Tibial artery (tissue), 4 donors: ENCODE measurements at regions not wholly inside any gene's neighbourhood (a gene's known extent, or its start where the extent isn't known, plus 50 kb on each side); places are given as distances from the start of the nearest gene placed in this dataset.
"Not testable (repeated sequence)": the region's sequence is repeated elsewhere in the genome, so short reads cannot be mapped to it uniquely, and the experiment has no call there.

Experiments
- DNase-seq, 2 donors: peaks; one replicate each; pipeline ENCODE4 v3.0.0-alpha.2; 2019
- H3K27ac ChIP-seq, 2 donors: fragments of 200-600 bp; sonication (generic) in 1 of 2; 1 replicate in 1 of 2; 2 replicates in 1 of 2; pipeline ENCODE4 v1.5.1; 2018 to 2019; ENCODE audit warnings: mild to moderate bottlenecking in 1 of 2
- H3K27me3 ChIP-seq, 2 donors: fragments of 200-600 bp; sonication (generic) in 1 of 2; one replicate each; pipeline versions ENCODE4 v1.5.1 to v1.6.0; 2016 to 2019
- H3K36me3 ChIP-seq, 3 donors: fragments of 200-600 bp; sonication (generic) in 2 of 3; one replicate each; pipeline ENCODE4 v1.5.1; 2016 to 2019; ENCODE audit warnings: mild to moderate bottlenecking in 2 of 3
- H3K4me1 ChIP-seq, 4 donors: fragments of 200-600 bp; sonication (generic) in 2 of 4; 1 replicate in 3 of 4; 2 replicates in 1 of 4; pipeline ENCODE4 v1.5.1; 2016 to 2019
- H3K4me3 ChIP-seq, 2 donors: fragments of 200-600 bp; sonication (generic) in 1 of 2; 1 replicate in 1 of 2; 2 replicates in 1 of 2; pipeline ENCODE4 v1.5.1; 2018 to 2019; ENCODE audit warnings: mild to moderate bottlenecking in 2 of 2
- H3K9me3 ChIP-seq, 3 donors: fragments of 200-600 bp; sonication (generic) in 1 of 3; one replicate each; pipeline ENCODE4 v1.5.1; 2016 to 2019
- CTCF ChIP-seq, 2 experiments: fragments of 200-600 bp in 1 of 2; fragments of 450-650 bp in 1 of 2; IDR thresholded peaks; one replicate each; pipeline ENCODE4 v1.5.1; 2017 to 2019; ENCODE audit warnings: antibody characterized with exemption in 2 of 2, mild to moderate bottlenecking in 1 of 2, moderate library complexity in 1 of 2
- intact Hi-C: fragments of 100-400 bp; cut with DNase I; formaldehyde crosslinking; loops from one replicate; pipeline ENCODE4 v1.15.0; 2023; ENCODE audit warnings: low total_unique reads

DNA sequence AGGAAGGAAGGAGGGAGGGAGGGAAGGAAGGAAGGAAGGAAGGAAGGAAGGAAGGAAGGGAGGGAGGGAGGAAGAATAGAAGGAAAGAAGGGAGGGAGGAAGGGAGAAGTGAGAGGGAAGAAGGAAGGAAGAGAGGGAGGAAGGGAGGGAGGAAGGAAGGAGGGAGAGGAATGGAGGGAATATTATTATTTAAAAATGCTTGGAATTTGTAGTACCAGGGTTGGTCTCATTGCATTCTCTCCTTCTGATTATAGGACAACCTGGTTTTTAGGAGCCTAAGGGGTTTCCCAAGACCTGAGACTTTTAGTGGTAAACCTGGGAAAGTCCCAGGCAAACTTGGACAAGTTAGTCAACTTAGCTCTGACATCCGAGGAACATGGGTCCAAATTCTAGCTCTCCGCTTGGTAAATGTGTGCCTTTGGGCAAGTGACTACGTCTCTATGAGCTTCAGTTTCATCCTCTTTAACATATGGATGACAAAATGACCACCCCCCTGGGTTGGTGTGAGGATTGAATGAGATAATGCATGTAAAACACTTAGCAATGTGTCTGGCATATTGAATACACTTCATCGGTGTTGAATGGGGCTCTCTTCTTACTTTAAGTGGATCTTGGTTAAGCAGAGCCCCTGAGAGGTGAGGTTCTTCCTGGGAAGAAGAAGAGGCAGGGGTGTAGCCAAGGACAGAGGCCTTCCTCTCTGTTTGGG lies 690.7 kb upstream of the TBX3 start:
- Histone ChIP-seq H3K4me1 (no peaks in the 10 kb centered on the region), H3K36me3 (no peaks in the 10 kb centered on the region), H3K27ac (no peak overlapping the region), H3K9me3 (no peaks in the 10 kb centered on the region), H3K4me3 (no peak overlapping the region), H3K27me3 (no peaks in the 10 kb centered on the region)
- DNase-seq = no peak
- intact Hi-C loops = no loop called here
- no peak for TF ChIP-seq CTCF (IDR thresholded peaks at IDR 0.05)

GRCh38 chr12:115371711-115372110 lies 687.7 kb upstream of the TBX3 start:
- no peaks in the 10 kb centered on the region for H3K36me3 ChIP-seq
- H3K4me1 ChIP-seq = no peaks in the 10 kb centered on the region
- no peak for TF ChIP-seq CTCF (IDR thresholded peaks at IDR 0.05)
- H3K27ac ChIP-seq = no peak overlapping the region
- intact Hi-C loops = no loop called here
- no peak for DNase-seq
- no peaks in the 10 kb centered on the region for H3K27me3 ChIP-seq
- H3K9me3 ChIP-seq = no peaks in the 10 kb centered on the region
- H3K4me3 ChIP-seq = no peak overlapping the region

DNA sequence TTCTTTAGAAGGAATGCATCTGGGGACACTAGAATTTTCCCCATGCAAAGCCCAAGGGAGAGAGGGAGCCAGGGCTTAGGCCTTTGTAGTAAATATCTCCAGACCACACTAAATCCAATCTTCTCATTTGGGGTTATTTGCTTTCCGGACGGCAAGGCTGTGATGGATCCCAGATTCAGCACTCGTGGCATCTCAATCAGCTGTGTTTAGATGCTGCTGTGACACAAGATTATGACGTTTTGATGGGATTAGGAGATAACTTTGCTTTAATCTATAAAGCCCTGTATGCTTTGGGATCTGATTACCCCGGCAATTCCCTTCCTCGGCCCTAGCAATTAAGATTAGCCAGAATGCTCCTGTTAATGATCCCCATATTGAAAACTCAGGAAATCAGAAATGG lies 686.7 kb upstream of the TBX3 start:
- TF ChIP-seq CTCF (IDR thresholded peaks at IDR 0.05) = no peak
- intact Hi-C loops = no loop called here
- H3K27me3 ChIP-seq = no peaks in the 10 kb centered on the region
- H3K4me3 ChIP-seq = no peak overlapping the region
- no peak for DNase-seq
- no peaks in the 10 kb centered on the region for H3K4me1 ChIP-seq
- H3K9me3 ChIP-seq = no peaks in the 10 kb centered on the region
- no peak overlapping the region for H3K27ac ChIP-seq
- no peaks in the 10 kb centered on the region for H3K36me3 ChIP-seq

- no peak overlapping the region for H3K4me3 ChIP-seq
- intact Hi-C loops = no loop called here
- DNase-seq = no peak
These were observed 686.2 kb upstream of the TBX3 start for GRCh38 chr12:115370207-115370606.

GRCh38 chr12:115366277-115366676 lies 682.3 kb upstream of the TBX3 start:
- H3K27ac ChIP-seq, H3K9me3 ChIP-seq, H3K36me3 ChIP-seq, H3K4me1 ChIP-seq, intact Hi-C loops, H3K27me3 ChIP-seq, DNase-seq, H3K4me3 ChIP-seq: not testable (repeated sequence)

More at GRCh38 chr12:115370207-115370606, 686.2 kb upstream of the TBX3 start:
- Histone ChIP-seq H3K27me3 (no peaks in the 10 kb centered on the region), H3K27ac (no peak overlapping the region), H3K4me1 (no peaks in the 10 kb centered on the region), H3K9me3 (no peaks in the 10 kb centered on the region), H3K36me3 (no peaks in the 10 kb centered on the region)
- no peak for TF ChIP-seq CTCF (IDR thresholded peaks at IDR 0.05)

DNA sequence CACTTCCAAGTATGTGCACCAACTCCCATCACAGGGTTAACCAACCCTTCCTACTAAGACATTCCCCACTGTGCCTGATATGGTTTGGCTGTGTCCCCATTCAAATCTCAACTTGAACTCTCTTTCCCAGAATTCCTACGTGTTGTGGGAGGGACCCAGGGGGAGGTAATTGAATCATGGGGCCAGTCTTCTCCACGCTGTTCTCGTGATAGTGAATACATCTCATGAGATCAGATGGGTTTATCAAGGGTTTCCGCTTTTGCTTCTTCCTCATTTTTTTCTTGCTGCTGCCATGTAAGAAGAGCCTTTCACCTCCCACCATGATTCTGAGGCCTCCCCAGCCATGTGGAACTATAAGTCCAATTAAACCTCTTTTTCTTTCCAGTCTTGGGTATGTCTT lies 681.8 kb upstream of the TBX3 start:
- H3K36me3 ChIP-seq, H3K27me3 ChIP-seq, H3K4me3 ChIP-seq, intact Hi-C loops, H3K27ac ChIP-seq, DNase-seq, H3K4me1 ChIP-seq, H3K9me3 ChIP-seq: not testable (repeated sequence)

DNA sequence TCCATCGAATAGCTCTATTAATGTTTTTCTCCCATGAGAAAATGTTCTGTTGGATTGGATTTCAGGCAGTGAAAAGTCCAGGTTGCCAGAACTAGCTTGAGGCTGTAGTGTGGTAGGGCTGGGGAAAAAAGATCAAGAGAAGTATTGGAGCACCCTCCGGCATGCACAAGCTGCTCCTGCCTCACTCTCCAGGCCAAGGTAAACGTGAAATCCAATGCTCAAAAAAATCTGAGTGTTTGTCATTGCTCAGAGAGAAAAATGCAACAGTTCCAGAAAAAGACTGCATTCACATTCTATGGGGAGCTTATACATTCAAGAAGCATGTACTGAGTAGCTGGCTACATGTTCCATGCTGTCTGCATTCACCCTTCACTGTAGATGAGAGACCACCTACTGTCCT lies 680.9 kb upstream of the TBX3 start:
- intact Hi-C loops = no loop called here
- TF ChIP-seq CTCF (IDR thresholded peaks at IDR 0.05) = no peak

More for the DNA sequence above, 680.9 kb upstream of the TBX3 start:
- Histone ChIP-seq H3K36me3 (no peaks in the 10 kb centered on the region), H3K4me3 (no peak overlapping the region), H3K4me1 (peaks cover 0 to 3% (median 0%) of the 10 kb centered on the region in 4 donors), H3K9me3 (no peaks in the 10 kb centered on the region), H3K27me3 (no peaks in the 10 kb centered on the region), H3K27ac (no peak overlapping the region)
- DNase-seq = no peak
